ENCODE measurements at regions not wholly inside any gene's neighbourhood (a gene's known extent, or its start where the extent isn't known, plus 50 kb on each side); places are given as distances from the start of the nearest gene placed in this dataset.

DNA sequence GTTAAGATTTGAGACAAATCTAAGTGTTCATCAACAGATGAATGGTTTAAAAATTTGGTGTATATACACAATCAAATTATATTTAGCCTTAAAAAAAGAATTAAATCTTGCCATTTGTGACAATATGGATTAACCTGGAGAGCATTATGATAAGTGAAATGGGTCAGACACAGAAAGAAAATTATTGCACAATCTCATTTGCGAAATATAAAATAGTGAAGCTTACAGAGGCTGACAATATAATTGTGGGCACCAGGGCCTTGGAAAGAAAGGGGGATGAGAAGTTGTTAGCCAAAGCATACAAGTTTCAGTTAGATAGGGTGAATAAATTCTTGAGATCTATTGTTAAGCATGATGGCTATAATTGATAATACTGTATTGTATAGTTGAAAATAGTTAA is 883.0 kb downstream of the TECRL start:
- Histone ChIP-seq H3K36me3 (ENCODE audit: control insufficient read depth, insufficient read depth, low read length) (no peaks in the 10 kb centered on the region), H3K9me3 (ENCODE audit: control insufficient read depth, low read depth, low read length) (peaks cover 2% of the 10 kb centered on the region), H3K4me1 (ENCODE audit: control insufficient read depth, insufficient read depth, low read length) (no peaks in the 10 kb centered on the region), H3K27me3 (ENCODE audit: control insufficient read depth, insufficient read depth, low read length) (no peaks in the 10 kb centered on the region), H3K4me3 (ENCODE audit: low read length) (no peak overlapping the region), H3K27ac (ENCODE audit: low read length) (no peak overlapping the region)
- no peak for DNase-seq
- no CpG with 5 or more reads among the region's 1 CpG for WGBS (ENCODE audit: insufficient coverage, low lambda C conversion rate)

DNA sequence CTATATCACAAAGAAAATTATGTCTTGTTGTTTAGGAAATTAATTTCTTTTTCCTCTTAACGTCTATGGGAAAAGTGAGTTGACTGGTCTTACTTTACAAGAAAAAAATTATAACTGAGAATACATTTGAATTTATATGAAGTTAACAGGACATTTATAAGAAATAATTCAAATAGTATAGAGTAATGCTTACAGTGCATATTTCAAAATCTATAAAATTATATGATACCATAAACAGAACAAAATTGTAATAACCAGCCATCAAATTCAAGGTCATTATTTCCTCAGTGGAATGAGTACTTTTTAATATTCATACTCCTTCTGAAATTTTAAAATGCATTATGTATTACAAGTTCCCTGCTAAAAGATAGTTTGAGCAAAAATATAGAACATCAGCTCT is 884.5 kb downstream of the TECRL start:
- Histone ChIP-seq H3K27ac (ENCODE audit: low read length) (no peak overlapping the region), H3K36me3 (ENCODE audit: control insufficient read depth, insufficient read depth, low read length) (no peaks in the 10 kb centered on the region)

DNA sequence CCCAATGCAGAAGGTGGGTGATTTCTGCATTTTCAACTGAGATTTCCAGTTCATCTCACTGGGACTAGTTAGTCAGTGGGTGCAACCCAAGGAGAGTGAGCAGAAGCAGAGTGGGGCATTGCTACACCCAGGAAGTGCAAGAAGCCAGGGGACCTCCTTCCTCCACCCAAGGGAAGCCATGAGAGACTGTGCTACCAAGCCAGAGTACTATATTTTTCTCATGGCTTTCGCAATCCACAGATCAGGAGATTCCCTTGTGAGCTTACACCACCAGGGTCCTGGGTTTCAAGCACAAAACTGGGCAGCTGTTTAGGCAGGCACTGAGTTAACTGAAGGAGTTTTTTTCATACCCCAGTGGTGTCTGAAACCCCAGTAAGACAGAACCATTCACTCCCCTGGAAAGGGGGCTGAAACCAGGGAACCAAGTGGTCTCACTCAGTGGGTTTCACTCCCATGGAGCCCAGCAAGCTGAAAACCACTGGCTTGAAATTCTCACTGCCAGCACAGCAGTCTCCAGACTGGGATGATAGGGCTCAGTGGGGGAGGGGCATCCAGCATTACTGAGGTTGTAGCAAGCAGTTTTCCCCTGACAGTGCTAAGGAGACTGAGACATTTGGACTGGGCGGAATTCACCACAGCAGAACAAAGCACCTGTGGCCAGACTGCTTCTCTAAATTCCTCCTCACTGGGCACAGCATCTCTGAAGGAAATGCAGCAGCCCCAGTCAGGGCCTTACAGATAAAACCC is 903.4 kb downstream of the TECRL start:
- no peaks in the 10 kb centered on the region for H3K27me3 ChIP-seq (ENCODE audit: control insufficient read depth, insufficient read depth, low read length)

More for the DNA sequence above, 884.5 kb downstream of the TECRL start:
- Histone ChIP-seq H3K27me3 (ENCODE audit: control insufficient read depth, insufficient read depth, low read length) (no peaks in the 10 kb centered on the region), H3K4me1 (ENCODE audit: control insufficient read depth, insufficient read depth, low read length) (no peaks in the 10 kb centered on the region), H3K4me3 (ENCODE audit: low read length) (no peak overlapping the region), H3K9me3 (ENCODE audit: control insufficient read depth, low read depth, low read length) (peaks cover 6% of the 10 kb centered on the region)
- 100% methylated on average over 1 of the region's 1 CpG for WGBS (ENCODE audit: insufficient coverage, low lambda C conversion rate)
- no peak for DNase-seq

DNA sequence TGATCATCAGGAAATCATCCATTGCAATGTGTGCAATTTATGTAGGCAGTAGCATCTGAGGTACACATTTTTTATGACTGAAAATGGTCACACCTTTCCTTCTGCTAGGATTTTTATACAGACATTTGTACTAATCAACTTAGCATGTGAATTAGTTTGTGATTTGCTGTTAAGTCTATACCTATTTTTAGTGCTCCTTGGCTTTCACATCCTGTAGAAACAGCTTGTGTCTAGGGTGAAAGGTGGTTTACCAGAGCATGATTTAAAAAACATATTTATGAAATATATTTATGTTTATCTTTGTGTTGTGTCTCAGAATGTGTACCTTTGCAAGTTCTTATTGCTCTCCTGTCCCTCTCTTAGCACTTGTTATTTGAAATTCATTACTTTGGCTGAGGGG is 916.0 kb downstream of the TECRL start:
- DNase-seq: no peak
- no peak overlapping the region for H3K4me3 ChIP-seq (ENCODE audit: low read length)
- no peaks in the 10 kb centered on the region for H3K9me3 ChIP-seq (ENCODE audit: control insufficient read depth, low read depth, low read length)
- H3K27me3 ChIP-seq (ENCODE audit: control insufficient read depth, insufficient read depth, low read length): no peaks in the 10 kb centered on the region
- H3K4me1 ChIP-seq (ENCODE audit: control insufficient read depth, insufficient read depth, low read length): no peaks in the 10 kb centered on the region
- no peak overlapping the region for H3K27ac ChIP-seq (ENCODE audit: low read length)
- no peaks in the 10 kb centered on the region for H3K36me3 ChIP-seq (ENCODE audit: control insufficient read depth, insufficient read depth, low read length)

More for the DNA sequence above, 903.4 kb downstream of the TECRL start:
- no CpG with 5 or more reads among the region's 2 CpGs for WGBS (ENCODE audit: insufficient coverage, low lambda C conversion rate)
- DNase-seq: no peak
- H3K36me3 ChIP-seq (ENCODE audit: control insufficient read depth, insufficient read depth, low read length): no peaks in the 10 kb centered on the region
- no peak overlapping the region for H3K4me3 ChIP-seq (ENCODE audit: low read length)
- no peaks in the 10 kb centered on the region for H3K9me3 ChIP-seq (ENCODE audit: control insufficient read depth, low read depth, low read length)
- no peaks in the 10 kb centered on the region for H3K4me1 ChIP-seq (ENCODE audit: control insufficient read depth, insufficient read depth, low read length)
- H3K27ac ChIP-seq (ENCODE audit: low read length): no peak overlapping the region

DNA sequence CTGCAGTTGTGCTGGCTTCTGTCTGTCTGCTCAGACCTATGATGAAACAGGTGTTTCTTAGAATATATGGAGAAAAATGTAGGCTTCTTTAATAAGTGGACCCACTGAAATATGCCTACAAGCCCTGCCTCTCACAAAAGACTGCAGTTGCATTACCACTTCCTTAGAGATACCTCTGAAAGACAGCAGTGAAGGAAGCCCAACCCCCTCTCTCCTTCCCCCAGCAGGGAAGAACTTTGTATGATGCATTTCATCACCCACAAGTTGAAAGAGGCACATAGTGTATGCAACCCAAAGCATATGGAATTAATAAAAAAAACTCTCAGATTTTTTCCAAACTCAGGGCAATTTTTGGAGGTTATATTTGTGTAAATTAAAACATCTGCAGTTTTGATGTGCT is 916.7 kb downstream of the TECRL start:
- H3K36me3 ChIP-seq (ENCODE audit: control insufficient read depth, insufficient read depth, low read length): no peaks in the 10 kb centered on the region
- H3K27ac ChIP-seq (ENCODE audit: low read length): no peak overlapping the region
- DNase-seq: no peak
- no peaks in the 10 kb centered on the region for H3K4me1 ChIP-seq (ENCODE audit: control insufficient read depth, insufficient read depth, low read length)
- H3K27me3 ChIP-seq (ENCODE audit: control insufficient read depth, insufficient read depth, low read length): no peaks in the 10 kb centered on the region
- no peaks in the 10 kb centered on the region for H3K9me3 ChIP-seq (ENCODE audit: control insufficient read depth, low read depth, low read length)
- no peak overlapping the region for H3K4me3 ChIP-seq (ENCODE audit: low read length)

DNA sequence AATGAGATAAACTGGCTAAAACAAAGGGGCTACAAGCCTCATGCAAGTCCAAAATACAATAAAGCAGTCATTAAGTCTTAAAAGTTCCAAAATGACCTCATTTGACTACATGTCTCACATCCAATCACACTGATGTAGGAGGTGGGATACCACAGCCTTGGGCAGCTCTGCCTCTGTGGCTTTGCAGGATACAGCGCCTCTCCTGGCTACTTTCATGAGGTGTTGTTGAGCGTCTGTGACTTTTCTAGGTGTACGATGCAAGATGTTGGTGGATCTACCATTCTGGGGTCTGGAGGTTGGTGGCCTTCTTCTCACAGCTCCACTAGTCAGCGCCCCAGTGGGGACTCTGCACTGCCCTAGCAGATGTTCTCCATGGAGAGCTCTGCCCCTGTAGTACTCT is 944.9 kb downstream of the TECRL start:
- Histone ChIP-seq H3K4me3 (ENCODE audit: low read length) (no peak overlapping the region), H3K27ac (ENCODE audit: low read length) (no peak overlapping the region), H3K36me3 (ENCODE audit: control insufficient read depth, insufficient read depth, low read length) (no peaks in the 10 kb centered on the region), H3K4me1 (ENCODE audit: control insufficient read depth, insufficient read depth, low read length) (no peaks in the 10 kb centered on the region), H3K27me3 (ENCODE audit: control insufficient read depth, insufficient read depth, low read length) (no peaks in the 10 kb centered on the region), H3K9me3 (ENCODE audit: control insufficient read depth, low read depth, low read length) (no peaks in the 10 kb centered on the region)
- WGBS (ENCODE audit: insufficient coverage, low lambda C conversion rate): no CpG with 5 or more reads among the region's 4 CpGs
- no peak for DNase-seq

DNA sequence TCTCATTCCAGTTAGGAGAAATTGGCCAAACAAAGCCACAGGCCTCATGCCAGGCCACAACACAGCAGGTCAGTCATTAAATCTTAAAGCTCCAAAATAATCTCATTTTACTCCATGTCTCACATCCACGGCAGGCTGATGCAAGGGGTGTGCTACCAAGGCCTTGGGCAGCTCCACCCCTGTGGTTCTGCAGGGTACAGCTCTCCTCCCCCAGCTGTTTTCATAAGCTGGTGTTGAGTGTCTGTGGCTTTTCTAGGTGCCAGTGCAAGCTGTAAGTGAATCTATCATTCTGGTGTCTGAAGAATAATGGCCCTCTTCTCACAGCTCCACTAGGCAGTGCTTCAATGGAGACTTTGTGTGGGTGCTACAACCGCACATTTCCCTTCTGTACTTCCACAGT is 949.2 kb downstream of the TECRL start:
- WGBS (ENCODE audit: insufficient coverage, low lambda C conversion rate): no CpG with 5 or more reads among the region's 2 CpGs
- Histone ChIP-seq H3K4me1 (ENCODE audit: control insufficient read depth, insufficient read depth, low read length) (no peaks in the 10 kb centered on the region), H3K27me3 (ENCODE audit: control insufficient read depth, insufficient read depth, low read length) (no peaks in the 10 kb centered on the region), H3K36me3 (ENCODE audit: control insufficient read depth, insufficient read depth, low read length) (no peaks in the 10 kb centered on the region), H3K4me3 (ENCODE audit: low read length) (no peak overlapping the region), H3K27ac (ENCODE audit: low read length) (no peak overlapping the region), H3K9me3 (ENCODE audit: control insufficient read depth, low read depth, low read length) (no peaks in the 10 kb centered on the region)
- no peak for DNase-seq

DNA sequence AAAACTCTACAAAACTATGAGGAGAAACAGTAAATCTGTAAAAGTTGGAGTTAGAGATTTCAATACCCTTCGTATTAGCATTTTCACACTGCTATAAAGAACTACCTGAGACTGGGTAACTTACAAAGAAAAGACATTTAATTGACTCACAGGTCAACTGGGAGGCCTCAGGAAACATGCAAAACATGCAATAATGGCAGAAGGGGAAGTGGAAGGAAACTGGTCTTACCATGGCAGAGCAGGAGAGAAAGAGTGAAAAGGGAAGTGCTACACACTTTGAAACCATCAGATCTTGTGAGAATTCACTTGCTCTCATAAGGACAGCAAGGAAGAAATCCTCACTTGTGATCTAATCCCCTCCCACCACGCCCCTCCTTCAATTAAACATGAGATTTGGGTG is 949.9 kb downstream of the TECRL start:
- H3K36me3 ChIP-seq (ENCODE audit: control insufficient read depth, insufficient read depth, low read length): no peaks in the 10 kb centered on the region
- no peak for DNase-seq

DNA sequence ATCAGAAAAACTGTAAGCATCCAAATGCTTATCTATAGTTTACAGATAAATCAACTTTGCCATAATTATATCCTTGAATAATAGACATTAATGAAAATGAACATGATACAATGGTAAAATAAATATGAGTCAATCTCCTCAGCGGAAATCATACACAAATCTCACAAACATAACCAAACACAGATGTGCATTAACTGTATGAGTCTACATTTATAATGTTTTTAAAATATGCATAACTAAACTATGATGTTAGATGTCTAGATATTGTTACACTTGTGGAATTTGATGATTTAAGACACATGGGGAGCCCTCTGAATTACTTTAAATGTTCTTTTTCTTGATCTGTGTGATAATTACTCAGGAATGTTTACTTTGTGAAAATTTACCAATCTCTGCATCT is 951.2 kb downstream of the TECRL start:
- Histone ChIP-seq H3K4me3 (ENCODE audit: low read length) (no peak overlapping the region), H3K4me1 (ENCODE audit: control insufficient read depth, insufficient read depth, low read length) (no peaks in the 10 kb centered on the region), H3K27ac (ENCODE audit: low read length) (no peak overlapping the region), H3K27me3 (ENCODE audit: control insufficient read depth, insufficient read depth, low read length) (no peaks in the 10 kb centered on the region), H3K9me3 (ENCODE audit: control insufficient read depth, low read depth, low read length) (no peaks in the 10 kb centered on the region), H3K36me3 (ENCODE audit: control insufficient read depth, insufficient read depth, low read length) (no peaks in the 10 kb centered on the region)
- WGBS (ENCODE audit: insufficient coverage, low lambda C conversion rate): no CpG with 5 or more reads among the region's 1 CpG
- DNase-seq: no peak

More for the DNA sequence above, 949.9 kb downstream of the TECRL start:
- no peaks in the 10 kb centered on the region for H3K9me3 ChIP-seq (ENCODE audit: control insufficient read depth, low read depth, low read length)
- no peaks in the 10 kb centered on the region for H3K27me3 ChIP-seq (ENCODE audit: control insufficient read depth, insufficient read depth, low read length)
- H3K4me3 ChIP-seq (ENCODE audit: low read length): no peak overlapping the region
- no peaks in the 10 kb centered on the region for H3K4me1 ChIP-seq (ENCODE audit: control insufficient read depth, insufficient read depth, low read length)
- no peak overlapping the region for H3K27ac ChIP-seq (ENCODE audit: low read length)
- WGBS (ENCODE audit: insufficient coverage, low lambda C conversion rate): no CpG with 5 or more reads among the region's 2 CpGs

DNA sequence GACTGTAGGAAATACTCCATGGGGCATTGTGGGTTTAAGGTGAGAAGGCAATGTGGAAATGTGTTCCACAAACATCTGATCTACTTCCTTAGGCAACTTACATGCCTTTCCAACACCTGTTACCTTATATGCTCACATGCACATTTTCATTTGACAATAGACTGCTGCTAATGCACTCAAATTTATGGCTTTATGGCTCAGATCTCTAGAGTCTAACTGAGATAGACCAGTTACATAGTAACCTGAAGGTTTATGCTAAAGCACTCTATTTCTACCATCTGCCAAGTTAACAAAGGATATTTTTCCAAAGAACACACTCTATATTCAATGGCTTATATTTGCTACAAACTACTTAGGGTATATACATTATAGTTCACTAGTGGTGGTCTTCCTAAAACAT is 969.0 kb downstream of the TECRL start:
- Histone ChIP-seq H3K4me1 (ENCODE audit: control insufficient read depth, insufficient read depth, low read length) (no peaks in the 10 kb centered on the region), H3K9me3 (ENCODE audit: control insufficient read depth, low read depth, low read length) (no peaks in the 10 kb centered on the region), H3K4me3 (ENCODE audit: low read length) (no peak overlapping the region), H3K36me3 (ENCODE audit: control insufficient read depth, insufficient read depth, low read length) (no peaks in the 10 kb centered on the region), H3K27ac (ENCODE audit: low read length) (peak overlapping the region; percentile 17), H3K27me3 (ENCODE audit: control insufficient read depth, insufficient read depth, low read length) (no peaks in the 10 kb centered on the region)
- DNase-seq: peak; percentile 23 to 61

DNA sequence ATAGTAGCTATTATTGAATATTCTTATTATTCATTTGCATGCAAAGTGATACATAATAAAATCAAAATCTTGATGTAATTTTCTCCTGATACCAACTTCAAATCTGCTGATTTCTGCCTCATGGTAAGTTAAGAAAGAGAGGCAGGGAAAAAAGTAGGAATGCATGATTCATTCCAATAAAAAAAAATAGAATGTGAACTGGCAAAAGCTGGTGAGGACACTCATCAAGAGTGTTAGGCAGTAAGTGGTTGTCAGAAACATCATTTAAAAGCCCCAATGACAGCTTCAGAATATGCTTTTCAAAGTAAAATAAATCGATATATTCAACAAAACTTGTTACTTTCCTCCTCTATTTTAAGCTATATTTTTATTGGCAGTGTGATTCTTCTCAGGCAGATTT is 979.1 kb downstream of the TECRL start:
- H3K4me3 ChIP-seq (ENCODE audit: low read length): no peak overlapping the region
- H3K9me3 ChIP-seq (ENCODE audit: control insufficient read depth, low read depth, low read length): no peaks in the 10 kb centered on the region
- no peak for DNase-seq
- H3K4me1 ChIP-seq (ENCODE audit: control insufficient read depth, insufficient read depth, low read length): no peaks in the 10 kb centered on the region
- WGBS (ENCODE audit: insufficient coverage, low lambda C conversion rate): 73% methylated on average over 1 of the region's 1 CpG
- H3K36me3 ChIP-seq (ENCODE audit: control insufficient read depth, insufficient read depth, low read length): no peaks in the 10 kb centered on the region
- H3K27ac ChIP-seq (ENCODE audit: low read length): no peak overlapping the region
- H3K27me3 ChIP-seq (ENCODE audit: control insufficient read depth, insufficient read depth, low read length): no peaks in the 10 kb centered on the region
